VCaP (cell line): ENCODE measurements at regions not wholly inside any gene's neighbourhood (a gene's known extent, or its start where the extent isn't known, plus 50 kb on each side); places are given as distances from the start of the nearest gene placed in this dataset.

Experiments used
- H3K27ac ChIP-seq: fragments of 450-650 bp; 2 replicates; pipeline ENCODE4 v1.5.1; 2017
- TF ChIP-seq, protein P1 (sequence below): fragments of 450-650 bp; conservative IDR thresholded peaks from 2 replicates; pipeline ENCODE4 v1.5.1; 2017; ENCODE audit warnings: mild to moderate bottlenecking, moderate library complexity

DNA sequence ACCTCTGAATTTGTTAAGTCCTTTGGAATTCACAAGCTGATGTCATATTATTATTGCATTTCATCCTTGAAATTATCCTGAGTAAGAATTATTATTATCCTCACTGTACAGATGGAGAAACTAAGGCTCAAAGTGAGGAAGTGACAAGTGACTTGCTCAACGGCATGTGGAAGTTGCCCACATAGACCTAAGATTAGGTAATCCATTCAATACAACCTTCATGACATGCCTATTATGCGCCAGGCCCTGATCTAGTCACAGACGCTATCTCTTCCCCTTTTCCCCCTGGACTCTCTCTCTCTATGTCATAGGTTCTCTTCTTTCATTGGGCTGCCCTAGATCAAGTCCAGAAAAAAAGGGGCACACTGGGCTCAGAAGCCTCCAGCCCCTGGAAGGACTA lies 84.9 kb upstream of the KCNK2 start:
- TF ChIP-seq, protein P1, sequence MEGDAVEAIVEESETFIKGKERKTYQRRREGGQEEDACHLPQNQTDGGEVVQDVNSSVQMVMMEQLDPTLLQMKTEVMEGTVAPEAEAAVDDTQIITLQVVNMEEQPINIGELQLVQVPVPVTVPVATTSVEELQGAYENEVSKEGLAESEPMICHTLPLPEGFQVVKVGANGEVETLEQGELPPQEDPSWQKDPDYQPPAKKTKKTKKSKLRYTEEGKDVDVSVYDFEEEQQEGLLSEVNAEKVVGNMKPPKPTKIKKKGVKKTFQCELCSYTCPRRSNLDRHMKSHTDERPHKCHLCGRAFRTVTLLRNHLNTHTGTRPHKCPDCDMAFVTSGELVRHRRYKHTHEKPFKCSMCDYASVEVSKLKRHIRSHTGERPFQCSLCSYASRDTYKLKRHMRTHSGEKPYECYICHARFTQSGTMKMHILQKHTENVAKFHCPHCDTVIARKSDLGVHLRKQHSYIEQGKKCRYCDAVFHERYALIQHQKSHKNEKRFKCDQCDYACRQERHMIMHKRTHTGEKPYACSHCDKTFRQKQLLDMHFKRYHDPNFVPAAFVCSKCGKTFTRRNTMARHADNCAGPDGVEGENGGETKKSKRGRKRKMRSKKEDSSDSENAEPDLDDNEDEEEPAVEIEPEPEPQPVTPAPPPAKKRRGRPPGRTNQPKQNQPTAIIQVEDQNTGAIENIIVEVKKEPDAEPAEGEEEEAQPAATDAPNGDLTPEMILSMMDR = no peak
- no peak overlapping the region for H3K27ac ChIP-seq

DNA sequence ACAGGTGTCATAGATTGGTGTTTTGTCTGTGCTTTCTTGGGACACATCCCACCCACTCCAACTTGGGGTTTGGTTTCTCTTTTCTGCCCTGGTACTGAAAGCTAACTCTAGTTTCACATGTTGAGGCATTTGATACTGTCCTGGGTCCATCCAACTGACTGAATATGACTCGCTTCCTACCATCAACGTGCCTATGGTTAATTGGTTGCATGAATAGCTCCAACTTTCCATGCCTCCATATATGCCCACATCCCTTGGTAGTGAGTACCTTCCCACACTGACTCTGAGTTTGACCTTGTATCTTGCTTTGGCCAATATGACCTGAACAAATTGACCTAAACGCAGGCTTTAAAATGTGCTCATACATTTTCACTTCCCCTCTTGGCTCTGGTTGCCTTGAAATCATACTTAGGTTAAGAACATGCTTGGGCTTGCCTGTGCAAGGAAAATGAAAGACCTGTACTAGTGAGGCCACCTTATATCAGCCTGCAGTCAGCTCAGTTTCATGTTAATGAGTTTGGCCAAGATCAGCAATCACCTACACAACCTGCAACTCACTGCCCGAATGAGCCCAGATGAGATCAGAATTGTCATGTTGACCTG lies 81.0 kb upstream of the KCNK2 start:
- H3K27ac ChIP-seq = no peak overlapping the region
- TF ChIP-seq, protein P1 = no peak

DNA sequence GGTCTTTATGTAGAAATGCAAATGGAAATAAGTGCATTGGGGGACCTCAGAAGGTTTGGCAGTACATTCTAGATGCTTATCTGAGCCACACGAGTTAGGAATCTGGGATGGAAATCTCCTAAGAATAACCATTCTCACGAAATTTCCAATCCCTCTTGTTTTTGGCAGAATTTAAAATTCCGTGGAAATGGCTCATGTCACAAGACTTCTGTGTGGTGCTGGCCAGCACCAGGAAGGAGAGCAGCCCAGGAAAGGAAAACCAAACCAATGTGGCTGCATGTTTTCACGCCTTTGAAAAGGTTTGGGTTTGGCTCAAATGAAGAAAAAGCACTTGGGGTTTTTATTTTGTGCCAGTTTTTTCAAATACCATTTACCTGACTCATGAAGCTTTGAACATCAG lies 80.1 kb upstream of the KCNK2 start:
- TF ChIP-seq, protein P1 = no peak
- H3K27ac ChIP-seq = no peak overlapping the region

DNA sequence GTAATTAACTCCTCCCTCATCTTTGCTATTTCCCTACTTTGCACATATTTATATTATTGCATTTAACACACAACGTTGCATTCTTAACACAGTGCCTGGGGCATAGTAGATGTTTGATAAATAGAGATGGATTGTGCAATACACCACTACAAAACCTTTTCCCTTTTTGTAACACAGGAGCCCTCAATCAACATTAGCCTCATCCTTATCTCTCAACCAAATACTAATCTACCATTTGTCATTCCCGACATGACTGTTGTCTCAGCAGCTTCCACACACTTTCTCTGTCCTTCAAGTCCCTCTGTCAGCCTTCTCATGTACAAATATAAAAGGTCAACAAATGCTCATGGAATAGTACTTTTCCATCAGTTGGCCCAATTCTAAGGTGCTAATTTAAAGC lies 78.9 kb upstream of the KCNK2 start:
- H3K27ac ChIP-seq = no peak overlapping the region
- TF ChIP-seq, protein P1 = no peak

DNA sequence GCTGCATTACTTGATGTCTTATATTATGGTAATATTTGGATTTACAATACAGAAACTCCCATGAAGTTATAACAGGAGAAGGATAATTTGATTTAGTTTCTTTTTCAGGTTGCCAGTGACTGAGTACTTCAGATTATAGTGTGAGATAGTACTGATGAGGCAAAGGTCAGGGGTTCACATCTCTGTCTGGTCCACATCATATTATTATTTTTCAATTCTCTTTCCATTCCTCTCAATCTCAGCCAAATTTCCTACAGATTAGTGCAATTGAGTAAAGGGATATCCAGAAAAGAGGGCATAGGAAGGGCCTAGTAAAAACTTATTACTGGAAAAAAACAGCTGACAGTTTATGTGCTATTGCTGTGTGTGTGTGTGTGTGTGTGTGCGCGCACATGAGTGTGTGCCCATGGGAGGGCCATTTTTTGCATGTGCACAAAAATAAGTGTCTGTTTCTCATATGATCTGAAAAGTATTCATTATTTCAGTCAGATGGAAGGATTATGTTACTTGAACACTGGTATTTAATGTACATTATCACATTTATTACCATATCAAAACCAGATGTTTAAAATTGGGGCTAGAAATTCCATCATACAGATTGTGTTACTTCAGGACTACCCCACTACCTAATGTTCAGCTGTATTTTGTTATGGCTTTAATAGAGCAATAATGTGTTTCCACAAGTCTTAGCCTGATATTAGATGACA lies 78.3 kb upstream of the KCNK2 start:
- no peak overlapping the region for H3K27ac ChIP-seq
- TF ChIP-seq, protein P1 = no peak

DNA sequence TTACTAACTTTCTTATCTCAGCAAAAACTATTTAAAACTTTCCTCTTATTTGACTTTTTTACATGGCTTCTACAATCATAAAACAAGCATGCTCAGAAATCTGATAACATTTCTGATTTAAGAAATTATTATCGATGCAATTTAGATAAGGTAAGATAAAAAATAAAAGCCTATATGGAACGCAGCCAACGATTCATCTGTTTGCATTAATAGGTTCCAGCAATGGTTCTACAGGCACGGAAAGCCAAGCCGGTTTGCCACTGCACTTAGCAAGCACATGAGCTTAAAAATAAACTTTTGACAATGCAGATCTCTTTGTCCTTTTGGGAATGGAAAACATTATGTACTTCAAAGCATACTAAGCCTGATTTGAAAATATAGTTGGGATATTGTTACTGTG lies 77.5 kb upstream of the KCNK2 start:
- TF ChIP-seq, protein P1 = no peak
- H3K27ac ChIP-seq = no peak overlapping the region

DNA sequence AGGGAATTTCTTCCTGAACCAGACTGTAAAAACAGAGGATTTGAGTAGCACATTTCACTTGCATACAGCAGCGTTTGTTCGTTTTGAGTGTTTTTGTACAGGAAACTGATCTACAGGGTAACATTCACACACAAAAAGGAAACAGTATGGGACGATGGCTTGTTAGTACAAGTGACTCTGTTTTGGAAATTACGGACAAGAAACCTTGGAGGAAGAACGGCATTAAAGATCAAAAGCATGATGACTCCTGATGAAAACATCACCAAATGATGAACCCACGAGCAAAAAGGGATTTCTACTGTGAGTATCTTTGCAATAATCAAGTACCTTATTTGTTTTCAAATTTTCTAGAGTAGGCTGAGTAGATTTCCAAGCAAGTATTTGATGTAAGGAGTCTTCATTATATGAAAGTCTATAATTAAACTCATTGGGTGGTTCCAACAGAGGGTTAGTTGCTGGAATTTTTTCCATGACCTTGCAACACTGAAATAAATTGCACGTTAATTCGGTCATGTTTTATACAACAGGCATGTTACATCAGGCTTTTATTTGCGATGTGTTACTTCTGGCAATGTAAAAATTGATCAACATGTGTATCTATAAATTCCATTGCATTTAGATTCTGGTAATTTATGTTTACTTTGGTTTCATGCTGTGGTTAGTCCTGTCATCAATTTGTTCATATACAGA lies 76.7 kb upstream of the KCNK2 start:
- no peak overlapping the region for H3K27ac ChIP-seq
- TF ChIP-seq, protein P1 = no peak
